ENCODE measurements at regions not wholly inside any gene's neighbourhood (a gene's known extent, or its start where the extent isn't known, plus 50 kb on each side); places are given as distances from the start of the nearest gene placed in this dataset.

GRCh38 chr9:134986957-134987356 lies 69.2 kb upstream of the FCN1 start:
- Histone ChIP-seq H3K36me3 (no peaks in the 10 kb centered on the region), H3K4me3 (no peak overlapping the region), H3K27me3 (peaks cover 0 to 12% (median 5%) of the 10 kb centered on the region in 7 donors), H3K9me3 (peaks cover 0 to 22% (median 8%) of the 10 kb centered on the region in 11 donors), H3K4me1 (peaks cover 0 to 4% (median 0%) of the 10 kb centered on the region in 9 donors), H3K27ac (no peak overlapping the region)
- intact Hi-C loops (cut with DNase I): loop anchor here in 4 of 10 donors (10.0 kb wide), 3 partner anchors 212 to 532 kb away; no protein-coding TSS in a partner anchor
- DNase-seq: no peak
- 95 to 100% methylated on average over 1 of the region's 1 CpG for WGBS, 2 donors
- ATAC-seq: no peak
- no peak for TF ChIP-seq CTCF (IDR thresholded peaks at IDR 0.05)

GRCh38 chr9:134987376-134987775 lies 69.7 kb upstream of the FCN1 start:
- Histone ChIP-seq H3K27ac (no peak overlapping the region), H3K4me3 (no peak overlapping the region), H3K9me3 (peaks cover 0 to 22% (median 8%) of the 10 kb centered on the region in 11 donors), H3K27me3 (peaks cover 0 to 12% (median 5%) of the 10 kb centered on the region in 7 donors), H3K4me1 (peaks cover 0 to 4% (median 0%) of the 10 kb centered on the region in 9 donors), H3K36me3 (no peaks in the 10 kb centered on the region)
- intact Hi-C loops (cut with DNase I): loop anchor here in 4 of 10 donors (10.0 kb wide), 3 partner anchors 213 to 533 kb away; no protein-coding TSS in a partner anchor
- no peak for DNase-seq
- no peak for ATAC-seq
- TF ChIP-seq CTCF (IDR thresholded peaks at IDR 0.05): no peak
- 89 to 95% methylated on average over 6 of the region's 6 CpGs for WGBS, 2 donors

GRCh38 chr9:134987906-134988700 lies 70.4 kb upstream of the FCN1 start:
- Histone ChIP-seq H3K4me3 (no peak overlapping the region), H3K36me3 (no peaks in the 10 kb centered on the region), H3K4me1 (no peaks in the 10 kb centered on the region), H3K9me3 (peaks cover 0 to 22% (median 8%) of the 10 kb centered on the region in 11 donors), H3K27me3 (peaks cover 0 to 10% (median 5%) of the 10 kb centered on the region in 7 donors), H3K27ac (no peak overlapping the region)
- TF ChIP-seq CTCF (IDR thresholded peaks at IDR 0.05): no peak
- ATAC-seq (no peak), DNase-seq (no peak)
- intact Hi-C loops (cut with DNase I): loop anchor here in 4 of 10 donors (10.0 kb wide), 3 partner anchors 213 to 533 kb away; no protein-coding TSS in a partner anchor
- WGBS, 2 donors: 83 to 89% methylated on average over 16 of the region's 16 CpGs

- no peak for DNase-seq
- Histone ChIP-seq H3K4me3 (no peak overlapping the region), H3K27ac (no peak overlapping the region), H3K4me1 (no peaks in the 10 kb centered on the region), H3K36me3 (no peaks in the 10 kb centered on the region), H3K27me3 (peaks cover 0 to 8% (median 3%) of the 10 kb centered on the region in 7 donors), H3K9me3 (peaks cover 0 to 22% (median 8%) of the 10 kb centered on the region in 11 donors)
- 87 to 91% methylated on average over 12 of the region's 12 CpGs for WGBS, 2 donors
- no peak for TF ChIP-seq CTCF (IDR thresholded peaks at IDR 0.05)
- intact Hi-C loops (cut with DNase I): loop anchor here in 4 of 10 donors (10.0 kb wide), 3 partner anchors 214 to 534 kb away; no protein-coding TSS in a partner anchor
- ATAC-seq: no peak
Observed at GRCh38 chr9:134988706-134989105, 71.0 kb upstream of the FCN1 start.

Data from heart right ventricle (tissue), 16 donors.